GM19099 (cell line): ENCODE measurements at regions not wholly inside any gene's neighbourhood (a gene's known extent, or its start where the extent isn't known, plus 50 kb on each side); places are given as distances from the start of the nearest gene placed in this dataset.

ENCODE experiments used
- POLR2A ChIP-seq: IDR thresholded peaks from 3 replicates; pipeline ENCODE4 v1.6.1; 2011; ENCODE audit warnings: low read depth; ENCODE audit not compliant: insufficient read length; ENCODE audit errors: extremely low read depth

DNA sequence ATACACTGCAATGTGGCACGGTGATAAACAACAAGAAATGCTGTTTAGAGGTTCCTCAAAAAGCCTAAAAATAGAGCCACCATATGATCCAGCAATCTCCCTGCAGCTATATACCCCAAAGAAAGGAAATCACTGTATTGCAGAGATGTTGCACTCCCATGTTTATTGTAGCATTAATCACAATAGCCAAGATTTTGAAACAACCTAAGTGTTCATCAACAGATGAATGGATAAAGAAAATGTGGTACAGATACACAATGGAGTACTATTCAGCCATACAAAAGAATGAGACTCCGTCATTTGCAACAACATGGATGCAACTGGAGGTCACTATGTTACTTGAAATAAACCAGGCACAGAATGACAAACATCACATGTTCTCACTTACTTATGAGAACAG is 365.8 kb upstream of the DIPK2B start:
- no peak for TF ChIP-seq POLR2A

DNA sequence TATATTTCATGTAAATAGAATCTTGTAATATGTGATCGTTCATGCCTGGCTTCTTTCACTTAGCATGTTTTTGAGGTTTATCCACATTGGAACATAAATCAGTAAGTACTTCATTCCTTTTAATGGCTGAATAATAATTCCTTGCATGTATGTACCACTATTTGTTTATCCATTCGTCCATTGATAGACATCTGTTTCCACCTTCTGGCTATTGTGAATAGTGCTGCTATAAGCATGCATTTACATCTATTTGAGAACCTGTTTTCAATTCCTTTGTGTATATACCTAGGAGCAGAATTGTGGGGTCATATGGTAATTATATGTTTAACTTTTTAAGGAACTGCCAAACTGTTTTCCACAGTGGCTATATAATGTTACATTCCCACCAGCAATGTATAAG is 356.7 kb upstream of the DIPK2B start:
- no peak for TF ChIP-seq POLR2A

DNA sequence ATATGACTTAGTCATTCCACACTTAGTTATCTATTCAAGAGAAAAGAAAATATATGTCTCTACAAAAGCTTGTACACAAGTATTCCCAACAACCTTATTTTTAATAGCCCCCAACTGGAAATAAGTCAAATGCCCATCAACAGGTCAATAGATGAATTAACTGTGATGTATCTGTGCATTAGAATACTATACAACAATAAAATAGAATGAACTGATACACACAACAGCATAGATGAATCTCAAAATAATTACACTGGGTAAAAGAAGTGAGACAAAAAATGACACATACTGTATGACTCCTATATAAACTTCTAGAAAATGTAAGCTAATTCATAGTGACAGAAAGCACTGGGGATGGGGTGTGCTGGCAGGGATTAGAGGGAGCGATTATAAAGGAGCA is 354.1 kb upstream of the DIPK2B start:
- no peak for TF ChIP-seq POLR2A

DNA sequence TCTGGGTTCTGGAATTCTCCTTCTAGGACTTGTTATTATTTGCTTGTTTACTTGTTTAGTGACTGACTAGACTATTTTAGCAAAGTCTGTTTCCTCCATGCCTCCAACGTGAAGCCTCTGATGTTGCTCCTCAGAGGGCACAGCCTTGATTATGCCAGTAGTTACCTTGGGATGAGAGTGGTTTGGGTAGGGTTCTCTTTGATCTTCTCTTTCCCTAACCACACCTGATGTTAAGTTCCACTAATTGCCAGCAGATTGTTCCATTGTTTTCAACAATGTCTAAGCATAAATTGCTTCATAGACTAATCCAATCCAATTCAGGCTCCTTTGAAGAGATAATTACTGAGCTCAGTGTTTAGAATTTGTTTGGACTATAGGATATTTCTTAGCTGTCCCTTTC is 352.7 kb upstream of the DIPK2B start:
- TF ChIP-seq POLR2A = no peak

DNA sequence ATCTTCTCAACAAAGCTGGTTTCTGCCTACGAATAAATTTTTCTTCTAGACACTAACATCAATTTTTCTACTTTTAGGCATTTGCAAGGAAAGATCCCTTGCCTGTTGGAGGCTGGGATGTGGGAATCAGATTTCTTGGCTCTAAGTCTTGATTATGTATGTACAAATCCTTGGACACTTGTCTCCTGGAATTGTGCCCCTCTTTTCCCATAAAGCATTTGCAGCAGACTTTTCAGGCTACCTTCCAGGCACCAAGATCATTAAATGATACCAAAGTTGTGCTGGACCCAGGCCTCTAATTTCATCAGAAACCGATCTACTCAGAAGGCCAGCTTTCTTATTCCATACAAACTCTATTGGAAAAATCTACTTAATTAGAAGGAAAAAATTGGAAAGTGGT is 339.5 kb upstream of the DIPK2B start:
- TF ChIP-seq POLR2A = no peak

DNA sequence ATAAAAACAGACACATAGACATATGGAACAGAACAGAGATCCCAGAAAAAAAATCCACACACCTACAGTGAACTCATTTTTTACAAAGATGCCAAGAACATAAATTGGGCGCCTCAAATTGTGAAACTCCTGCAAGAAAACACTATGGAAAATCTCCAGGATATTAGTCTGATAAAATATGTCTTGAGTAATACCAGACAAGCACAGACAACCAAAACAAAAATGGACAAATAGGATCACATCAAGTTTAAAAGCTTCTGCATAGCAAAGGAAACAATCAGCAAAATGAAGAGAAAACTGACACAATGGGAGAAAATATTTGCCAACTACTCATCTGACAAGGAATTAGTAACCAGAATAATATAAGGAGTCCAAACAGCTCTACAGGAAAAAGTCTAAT is 337.3 kb upstream of the DIPK2B start:
- TF ChIP-seq POLR2A = no peak

DNA sequence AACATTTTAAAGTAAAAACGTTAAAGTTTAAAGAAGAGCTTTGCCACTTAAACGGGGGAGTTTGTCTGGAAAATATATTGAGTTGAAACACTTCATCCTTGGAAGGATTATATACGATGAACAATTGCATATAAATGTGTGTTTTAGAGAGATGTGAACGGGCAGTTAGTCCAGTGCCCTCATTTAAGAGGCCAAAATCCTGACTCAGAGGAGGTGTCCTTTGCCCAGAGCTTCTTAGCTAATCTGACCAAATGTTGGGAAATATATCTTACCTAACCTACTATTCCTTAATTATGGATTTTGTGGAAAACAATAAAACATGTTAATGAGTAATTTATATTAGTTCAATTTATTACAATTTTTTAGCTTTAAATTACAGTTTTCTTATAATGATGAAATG is 327.2 kb upstream of the DIPK2B start:
- no peak for TF ChIP-seq POLR2A

DNA sequence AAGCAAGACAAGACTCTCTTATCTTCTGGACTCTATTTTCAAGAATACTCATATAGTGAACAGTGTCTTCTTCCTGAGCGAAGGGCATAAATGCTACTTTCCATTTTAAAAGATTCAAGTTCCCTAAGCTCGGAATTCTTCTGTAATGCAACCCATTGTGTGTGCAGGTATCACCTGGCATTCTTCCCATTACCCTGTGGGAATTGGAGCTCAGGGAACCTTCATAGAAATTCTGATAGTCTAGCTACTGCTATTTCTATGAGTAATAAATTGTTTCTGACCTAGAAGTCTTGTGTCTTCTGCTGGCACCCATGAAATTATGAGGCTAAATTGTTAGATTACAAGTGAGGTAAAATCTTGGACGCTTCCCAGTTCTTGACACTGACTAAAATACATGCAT is 324.1 kb upstream of the DIPK2B start:
- no peak for TF ChIP-seq POLR2A

DNA sequence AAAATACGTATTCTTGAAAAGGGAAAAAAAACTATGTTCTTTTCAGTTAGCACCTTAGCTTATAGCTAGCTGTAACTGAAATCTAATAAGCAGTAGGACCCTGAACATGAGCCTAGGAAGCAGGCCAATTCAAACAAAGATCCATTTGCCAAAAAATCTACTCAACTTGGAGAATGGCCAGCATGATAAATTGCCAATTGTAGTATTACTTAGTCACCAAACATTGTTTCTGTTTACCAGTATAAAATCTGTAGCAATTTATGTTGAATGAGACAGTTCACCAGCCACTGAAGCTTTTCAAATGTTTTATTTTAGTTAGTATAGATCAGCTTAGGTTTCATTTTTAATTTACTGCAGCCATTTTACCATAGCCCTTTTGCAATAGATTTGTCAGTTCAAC is 323.6 kb upstream of the DIPK2B start:
- no peak for TF ChIP-seq POLR2A

DNA sequence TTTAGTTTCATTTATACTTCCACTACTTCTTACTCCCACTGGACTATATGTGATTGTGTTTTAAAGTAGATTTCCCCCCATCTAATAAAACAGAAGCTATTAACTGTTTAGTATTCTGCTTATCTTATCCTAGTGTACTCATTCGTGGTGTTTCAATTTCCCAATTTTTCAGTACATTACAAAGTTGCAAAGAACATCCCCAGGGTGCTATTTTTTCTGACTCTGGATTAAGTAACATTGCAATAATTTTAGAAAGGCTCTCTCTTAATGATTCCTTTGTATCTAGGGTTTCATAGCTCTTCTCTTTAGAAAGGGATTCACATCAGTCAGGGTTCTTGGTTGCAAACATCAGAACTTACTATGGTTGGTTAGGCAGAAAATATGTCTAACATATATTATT is 317.9 kb upstream of the DIPK2B start:
- no peak for TF ChIP-seq POLR2A

DNA sequence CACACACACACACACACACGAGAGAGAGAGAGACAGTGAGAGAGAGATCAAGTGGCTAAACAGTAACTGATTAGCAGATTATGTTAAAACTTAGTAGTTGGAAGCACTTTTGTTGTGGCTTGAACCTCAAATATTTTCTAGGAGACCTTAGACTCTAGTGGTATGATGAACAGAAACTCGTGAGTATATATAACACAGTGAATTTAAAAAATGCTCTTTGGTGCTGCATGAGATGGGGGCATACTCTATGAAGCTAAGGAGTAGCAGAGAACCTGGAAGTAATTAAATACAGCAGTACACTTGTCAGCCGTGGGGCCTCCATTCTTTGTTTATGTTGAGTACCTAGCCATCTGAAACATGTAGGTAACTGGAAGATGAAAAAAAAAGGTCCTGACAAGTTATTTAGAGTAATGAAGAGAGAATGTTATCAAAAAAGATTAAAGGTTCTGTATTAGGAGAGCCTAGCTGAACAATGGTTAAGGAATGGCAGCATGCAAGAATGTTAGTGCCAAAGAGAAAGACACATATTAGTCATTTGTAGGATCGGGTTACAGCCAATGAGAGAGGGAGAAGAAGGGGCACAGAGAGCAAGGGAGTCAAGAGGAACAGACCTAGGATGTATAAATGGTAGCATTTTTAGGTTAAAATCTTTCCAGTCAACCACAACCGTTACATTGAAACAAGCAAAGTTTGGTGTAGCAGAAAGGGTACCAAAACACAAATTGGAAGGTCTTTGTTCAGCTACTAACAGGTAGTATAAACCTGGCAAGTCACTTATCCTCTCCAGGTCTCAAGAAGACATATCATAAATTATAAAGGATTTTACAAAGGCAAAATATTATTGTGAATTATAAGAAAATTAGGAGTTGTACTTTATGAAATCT is 316.7 kb upstream of the DIPK2B start:
- TF ChIP-seq POLR2A = no peak

DNA sequence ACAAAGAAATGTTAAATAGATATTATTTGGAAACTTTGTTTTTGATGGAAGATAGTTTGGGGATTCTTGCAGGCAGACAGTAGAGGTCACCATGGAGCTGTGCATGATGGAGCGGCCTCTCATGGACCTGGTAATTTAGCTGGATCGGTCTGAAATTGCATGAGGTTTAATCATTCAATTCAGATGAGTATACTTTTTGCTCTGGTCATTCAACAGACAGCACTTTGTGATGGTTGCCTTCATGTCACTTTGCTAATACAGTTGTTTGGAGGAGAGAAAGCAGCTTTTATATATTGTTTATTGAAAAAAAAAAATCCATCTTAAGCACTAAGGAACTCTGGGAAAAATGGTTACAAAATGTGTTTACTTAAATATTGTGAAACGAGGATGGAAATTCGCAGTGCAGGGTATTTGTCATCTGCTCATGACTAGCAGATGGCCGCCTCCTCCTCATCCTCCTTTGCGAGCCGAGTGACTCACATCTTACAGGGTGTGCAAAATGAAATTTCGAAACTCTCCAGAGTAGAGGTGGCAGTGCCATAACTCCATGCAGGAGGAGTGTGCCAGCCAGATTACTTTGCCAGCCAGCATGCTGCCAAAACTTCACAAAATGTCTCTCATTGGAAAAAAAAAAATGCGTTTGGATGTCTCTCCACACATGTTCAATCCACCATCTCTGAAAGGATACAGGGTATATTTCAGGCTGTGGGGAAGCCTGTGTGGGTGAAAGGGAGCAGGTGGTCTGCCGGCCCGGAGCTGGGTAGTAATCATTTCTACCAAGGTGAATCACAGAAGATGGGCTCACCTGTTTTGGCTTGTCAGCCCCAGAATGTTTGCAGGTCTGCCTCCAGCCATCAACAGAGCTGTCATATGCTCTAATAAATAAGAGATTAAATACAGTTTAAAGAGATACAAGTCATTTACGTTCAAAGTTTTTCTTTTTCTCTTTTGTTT is 314.9 kb upstream of the DIPK2B start:
- no peak for TF ChIP-seq POLR2A

DNA sequence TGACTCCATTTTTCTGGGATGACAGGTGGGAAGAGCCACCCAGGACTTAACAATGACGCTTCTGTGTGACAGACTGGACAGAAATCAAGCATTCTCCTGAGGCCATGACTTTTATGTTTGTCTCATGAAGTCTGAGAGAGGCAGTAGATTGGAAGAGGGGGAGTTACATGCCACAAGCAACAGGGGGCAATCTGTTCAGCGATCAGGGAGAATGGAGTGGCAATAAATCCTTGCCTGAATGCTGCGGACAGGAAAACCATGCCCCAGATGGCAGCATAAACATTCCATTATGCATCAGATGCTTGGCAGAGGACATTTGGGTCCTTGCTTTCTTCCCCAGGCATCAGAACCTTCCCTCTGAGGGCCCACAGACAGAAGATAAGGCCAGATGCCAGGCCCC is 312.4 kb upstream of the DIPK2B start:
- no peak for TF ChIP-seq POLR2A

DNA sequence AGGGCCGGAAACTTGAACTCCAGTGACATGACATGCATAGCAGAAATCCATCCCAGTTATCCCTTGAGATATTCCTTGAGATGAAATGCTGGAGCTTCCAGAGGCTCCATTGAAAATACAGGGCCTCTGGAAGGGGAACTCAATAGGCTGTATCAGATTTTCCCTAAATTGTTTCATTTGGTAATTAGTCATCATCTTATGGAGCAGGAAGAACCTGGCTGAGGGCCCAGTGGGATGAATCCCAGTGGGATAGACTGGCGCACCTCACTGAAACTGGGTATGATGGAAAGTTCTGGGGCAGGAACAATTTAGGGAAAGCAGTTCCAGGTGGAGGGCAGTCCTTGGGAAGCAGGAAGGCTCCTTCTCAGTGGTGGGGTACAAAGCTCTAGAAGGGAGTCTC is 307.8 kb upstream of the DIPK2B start:
- no peak for TF ChIP-seq POLR2A

DNA sequence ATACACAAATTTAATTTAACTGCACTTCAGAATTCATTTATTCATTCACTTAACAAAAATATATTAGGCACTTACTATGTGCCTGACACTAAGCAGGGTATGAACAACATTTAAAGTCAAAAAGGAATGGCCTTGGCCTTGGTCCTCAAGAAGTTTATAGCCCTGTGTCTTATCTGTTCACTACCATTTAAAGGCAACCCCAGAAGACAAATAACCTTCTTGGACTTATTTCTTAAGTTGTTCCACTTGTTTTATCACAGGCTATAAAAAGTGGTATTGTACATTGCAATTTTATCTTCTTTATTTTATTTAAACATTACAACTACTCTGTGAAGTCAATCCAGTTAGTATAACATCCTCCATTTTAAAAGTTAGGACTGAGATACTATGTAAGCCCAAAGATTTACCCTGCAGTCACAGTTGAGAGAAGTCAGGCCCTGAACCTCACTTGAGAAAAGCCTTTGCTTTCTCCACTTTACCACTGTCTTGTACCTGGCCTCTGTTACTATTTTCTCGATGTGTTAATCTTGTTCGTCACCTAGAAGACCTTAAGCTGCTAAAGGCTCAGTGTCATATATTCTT is 305.6 kb upstream of the DIPK2B start:
- no peak for TF ChIP-seq POLR2A
